ENCODE measurements at regions not wholly inside any gene's neighbourhood (a gene's known extent, or its start where the extent isn't known, plus 50 kb on each side); places are given as distances from the start of the nearest gene placed in this dataset.

GRCh38 chr5:167777746-167778145 is 513.7 kb upstream of the WWC1 start:
- DNase-seq (no peak), ATAC-seq (ENCODE audit: low read depth) (no peak)
- no peaks in the 10 kb centered on the region for H3K27me3 Mint-ChIP-seq
- H3K27ac Mint-ChIP-seq, result no peak overlapping the region
- H3K4me1 Mint-ChIP-seq, result no peaks in the 10 kb centered on the region
- Histone ChIP-seq H3K9me3 (ENCODE audit: control extremely low read depth in 1 of 3, control insufficient read depth in 2 of 3, insufficient read depth in 1 of 3, low read length in 2 of 3) (no peaks in the 10 kb centered on the region), H2AFZ (ENCODE audit: insufficient read depth, low read depth, low read length, poor library complexity, severe bottlenecking) (no peak overlapping the region), H3K9ac (ENCODE audit: low read length) (no peak overlapping the region), H3K27ac (ENCODE audit: low read length in 2 of 2) (no peak overlapping the region), H3K79me2 (ENCODE audit: control insufficient read depth, insufficient read depth, low read length) (no peaks in the 10 kb centered on the region), H3K27me3 (replicated peaks in 1 of 4; ENCODE audit: control extremely low read depth in 1 of 4, control insufficient read depth in 3 of 4, insufficient read depth in 4 of 4, low read length in 3 of 4) (no peaks in the 10 kb centered on the region), H4K20me1 (ENCODE audit: control insufficient read depth, insufficient read depth, low read length, poor library complexity, severe bottlenecking) (no peaks in the 10 kb centered on the region), H3K36me3 (replicated peaks in 1 of 2; ENCODE audit: control extremely low read depth in 1 of 2, control insufficient read depth in 1 of 2, extremely low read depth in 1 of 2, insufficient read depth in 2 of 2, low read length in 1 of 2) (no peaks in the 10 kb centered on the region), H3K4me3 (ENCODE audit: control extremely low read depth in 1 of 5, extremely low read depth in 1 of 5, insufficient read depth in 1 of 5, low read depth in 2 of 5, low read length in 4 of 5) (no peak overlapping the region), H3K4me1 (ENCODE audit: control insufficient read depth in 2 of 2, insufficient read depth in 2 of 2, low read length in 2 of 2) (no peaks in the 10 kb centered on the region), H3K4me2 (replicated peaks; ENCODE audit: low read depth, low read length, poor library complexity, severe bottlenecking) (no peak overlapping the region)
- POLR2A ChIA-PET, result no interaction called here
- H3K4me3 Mint-ChIP-seq, result no peak overlapping the region
- intact Hi-C loops (cut with micrococcal nuclease), result no loop called here
- peaks cover 2% of the 10 kb centered on the region for H3K9me3 Mint-ChIP-seq (ENCODE audit: insufficient read depth)
- CTCF ChIA-PET, result interaction anchor here (1.0 kb wide), 1 partner anchor 10 kb away, joined by 3 read pairs; no protein-coding TSS in a partner anchor
- WGBS (ENCODE audit: insufficient coverage), result no CpG with 5 or more reads among the region's 1 CpG
- TF ChIP-seq, protein P1, sequence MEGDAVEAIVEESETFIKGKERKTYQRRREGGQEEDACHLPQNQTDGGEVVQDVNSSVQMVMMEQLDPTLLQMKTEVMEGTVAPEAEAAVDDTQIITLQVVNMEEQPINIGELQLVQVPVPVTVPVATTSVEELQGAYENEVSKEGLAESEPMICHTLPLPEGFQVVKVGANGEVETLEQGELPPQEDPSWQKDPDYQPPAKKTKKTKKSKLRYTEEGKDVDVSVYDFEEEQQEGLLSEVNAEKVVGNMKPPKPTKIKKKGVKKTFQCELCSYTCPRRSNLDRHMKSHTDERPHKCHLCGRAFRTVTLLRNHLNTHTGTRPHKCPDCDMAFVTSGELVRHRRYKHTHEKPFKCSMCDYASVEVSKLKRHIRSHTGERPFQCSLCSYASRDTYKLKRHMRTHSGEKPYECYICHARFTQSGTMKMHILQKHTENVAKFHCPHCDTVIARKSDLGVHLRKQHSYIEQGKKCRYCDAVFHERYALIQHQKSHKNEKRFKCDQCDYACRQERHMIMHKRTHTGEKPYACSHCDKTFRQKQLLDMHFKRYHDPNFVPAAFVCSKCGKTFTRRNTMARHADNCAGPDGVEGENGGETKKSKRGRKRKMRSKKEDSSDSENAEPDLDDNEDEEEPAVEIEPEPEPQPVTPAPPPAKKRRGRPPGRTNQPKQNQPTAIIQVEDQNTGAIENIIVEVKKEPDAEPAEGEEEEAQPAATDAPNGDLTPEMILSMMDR (IDR thresholded peaks at IDR 0.05), result no peak
- TF ChIP-seq EZH2 (IDR thresholded peaks at IDR 0.05; ENCODE audit: borderline replicate concordance, insufficient read depth, low read depth, low read length, poor library complexity, severe bottlenecking), result no peak

DNA sequence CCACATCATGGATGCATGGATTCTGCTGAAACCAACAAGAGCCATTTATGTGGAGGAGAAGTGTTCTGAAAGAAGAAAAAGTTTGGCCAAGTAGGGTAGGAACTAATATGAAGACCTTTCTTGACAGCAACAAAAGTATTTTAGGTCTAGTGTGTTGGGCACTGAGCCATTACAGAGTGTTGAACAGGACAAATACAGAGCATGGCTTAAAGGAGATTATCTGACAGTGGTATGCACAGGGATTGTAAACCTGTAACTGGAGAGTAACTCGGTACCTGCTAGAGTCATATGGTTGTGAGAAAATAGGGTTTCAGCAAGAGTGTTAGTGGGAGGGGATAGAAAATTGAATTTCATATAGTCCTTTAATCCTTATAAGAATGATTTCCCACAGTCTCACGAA is 513.2 kb upstream of the WWC1 start:
- Histone ChIP-seq H3K79me2 (ENCODE audit: control insufficient read depth, insufficient read depth, low read length) (no peaks in the 10 kb centered on the region), H3K9me3 (ENCODE audit: control extremely low read depth in 1 of 3, control insufficient read depth in 2 of 3, insufficient read depth in 1 of 3, low read length in 2 of 3) (peaks cover 0 to 3% (median 0%) of the 10 kb centered on the region in 3 donors), H2AFZ (ENCODE audit: insufficient read depth, low read depth, low read length, poor library complexity, severe bottlenecking) (no peak overlapping the region), H3K36me3 (replicated peaks in 1 of 2; ENCODE audit: control extremely low read depth in 1 of 2, control insufficient read depth in 1 of 2, extremely low read depth in 1 of 2, insufficient read depth in 2 of 2, low read length in 1 of 2) (no peaks in the 10 kb centered on the region), H3K9ac (ENCODE audit: low read length) (no peak overlapping the region), H3K4me3 (ENCODE audit: control extremely low read depth in 1 of 5, extremely low read depth in 1 of 5, insufficient read depth in 1 of 5, low read depth in 2 of 5, low read length in 4 of 5) (no peak overlapping the region), H4K20me1 (ENCODE audit: control insufficient read depth, insufficient read depth, low read length, poor library complexity, severe bottlenecking) (no peaks in the 10 kb centered on the region), H3K27ac (ENCODE audit: low read length in 2 of 2) (no peak overlapping the region), H3K4me2 (replicated peaks; ENCODE audit: low read depth, low read length, poor library complexity, severe bottlenecking) (no peak overlapping the region), H3K4me1 (ENCODE audit: control insufficient read depth in 2 of 2, insufficient read depth in 2 of 2, low read length in 2 of 2) (no peaks in the 10 kb centered on the region), H3K27me3 (replicated peaks in 1 of 4; ENCODE audit: control extremely low read depth in 1 of 4, control insufficient read depth in 3 of 4, insufficient read depth in 4 of 4, low read length in 3 of 4) (no peaks in the 10 kb centered on the region)
- Mint-ChIP-seq H3K4me1 (no peaks in the 10 kb centered on the region), H3K27me3 (no peaks in the 10 kb centered on the region), H3K27ac (no peak overlapping the region), H3K4me3 (no peak overlapping the region), H3K9me3 (ENCODE audit: insufficient read depth) (peaks cover 2% of the 10 kb centered on the region)
- CTCF ChIA-PET, result interaction anchor here (1.0 kb wide), 1 partner anchor 9 kb away, joined by 3 read pairs; no protein-coding TSS in a partner anchor
- no CpG with 5 or more reads among the region's 2 CpGs for WGBS (ENCODE audit: insufficient coverage)
- intact Hi-C loops (cut with micrococcal nuclease), result no loop called here
- no peak for ATAC-seq (ENCODE audit: low read depth)
- POLR2A ChIA-PET, result no interaction called here
- TF ChIP-seq, protein P1 (IDR thresholded peaks at IDR 0.05), result no peak
- no peak for TF ChIP-seq EZH2 (IDR thresholded peaks at IDR 0.05; ENCODE audit: borderline replicate concordance, insufficient read depth, low read depth, low read length, poor library complexity, severe bottlenecking)
- DNase-seq, result no peak
